ENCODE measurements at regions not wholly inside any gene's neighbourhood (a gene's known extent, or its start where the extent isn't known, plus 50 kb on each side); places are given as distances from the start of the nearest gene placed in this dataset.

- Mint-ChIP-seq H3K4me1 (ENCODE audit: low read depth) (peaks cover 13% of the 10 kb centered on the region), H3K27ac (no peak overlapping the region), H3K27me3 (no peaks in the 10 kb centered on the region), H3K36me3 (ENCODE audit: insufficient read depth) (no peaks in the 10 kb centered on the region), H3K9me3 (ENCODE audit: low read depth) (peaks cover 3% of the 10 kb centered on the region), H3K4me3 (ENCODE audit: low read depth) (no peak overlapping the region)
- TF ChIP-seq, protein P1, sequence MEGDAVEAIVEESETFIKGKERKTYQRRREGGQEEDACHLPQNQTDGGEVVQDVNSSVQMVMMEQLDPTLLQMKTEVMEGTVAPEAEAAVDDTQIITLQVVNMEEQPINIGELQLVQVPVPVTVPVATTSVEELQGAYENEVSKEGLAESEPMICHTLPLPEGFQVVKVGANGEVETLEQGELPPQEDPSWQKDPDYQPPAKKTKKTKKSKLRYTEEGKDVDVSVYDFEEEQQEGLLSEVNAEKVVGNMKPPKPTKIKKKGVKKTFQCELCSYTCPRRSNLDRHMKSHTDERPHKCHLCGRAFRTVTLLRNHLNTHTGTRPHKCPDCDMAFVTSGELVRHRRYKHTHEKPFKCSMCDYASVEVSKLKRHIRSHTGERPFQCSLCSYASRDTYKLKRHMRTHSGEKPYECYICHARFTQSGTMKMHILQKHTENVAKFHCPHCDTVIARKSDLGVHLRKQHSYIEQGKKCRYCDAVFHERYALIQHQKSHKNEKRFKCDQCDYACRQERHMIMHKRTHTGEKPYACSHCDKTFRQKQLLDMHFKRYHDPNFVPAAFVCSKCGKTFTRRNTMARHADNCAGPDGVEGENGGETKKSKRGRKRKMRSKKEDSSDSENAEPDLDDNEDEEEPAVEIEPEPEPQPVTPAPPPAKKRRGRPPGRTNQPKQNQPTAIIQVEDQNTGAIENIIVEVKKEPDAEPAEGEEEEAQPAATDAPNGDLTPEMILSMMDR (IDR thresholded peaks at IDR 0.05; ENCODE audit: unreplicated experiment) = no peak
- no peak for DNase-seq (ENCODE audit: low spot score, unreplicated experiment)
Measured at GRCh38 chr3:59316688-59317275, 267.0 kb upstream of the CFAP20DC start.

GRCh38 chr3:59313365-59313764 is 263.5 kb upstream of the CFAP20DC start:
- H3K4me1 Mint-ChIP-seq (ENCODE audit: low read depth) = peaks cover 6% of the 10 kb centered on the region
- TF ChIP-seq, protein P1 (IDR thresholded peaks at IDR 0.05; ENCODE audit: unreplicated experiment) = peak; percentile 52
- H3K9me3 Mint-ChIP-seq (ENCODE audit: low read depth) = peaks cover 3% of the 10 kb centered on the region
- H3K4me3 Mint-ChIP-seq (ENCODE audit: low read depth) = no peak overlapping the region
- no peak for DNase-seq (ENCODE audit: low spot score, unreplicated experiment)
- H3K36me3 Mint-ChIP-seq (ENCODE audit: insufficient read depth) = no peaks in the 10 kb centered on the region
- no peaks in the 10 kb centered on the region for H3K27me3 Mint-ChIP-seq
- H3K27ac Mint-ChIP-seq = no peak overlapping the region

GRCh38 chr3:59311231-59311630 is 261.4 kb upstream of the CFAP20DC start:
- no peak for DNase-seq (ENCODE audit: low spot score, unreplicated experiment)
- H3K27me3 Mint-ChIP-seq = no peaks in the 10 kb centered on the region
- no peaks in the 10 kb centered on the region for H3K9me3 Mint-ChIP-seq (ENCODE audit: low read depth)
- H3K36me3 Mint-ChIP-seq (ENCODE audit: insufficient read depth) = no peaks in the 10 kb centered on the region
- H3K4me3 Mint-ChIP-seq (ENCODE audit: low read depth) = no peak overlapping the region
- H3K27ac Mint-ChIP-seq = no peak overlapping the region
- H3K4me1 Mint-ChIP-seq (ENCODE audit: low read depth) = peaks cover 15% of the 10 kb centered on the region
- TF ChIP-seq, protein P1 (IDR thresholded peaks at IDR 0.05; ENCODE audit: unreplicated experiment) = no peak

GRCh38 chr3:59310736-59311135 is 260.9 kb upstream of the CFAP20DC start:
- DNase-seq (ENCODE audit: low spot score, unreplicated experiment) = no peak
- Mint-ChIP-seq H3K9me3 (ENCODE audit: low read depth) (no peaks in the 10 kb centered on the region), H3K4me3 (ENCODE audit: low read depth) (no peak overlapping the region), H3K4me1 (ENCODE audit: low read depth) (peaks cover 15% of the 10 kb centered on the region), H3K36me3 (ENCODE audit: insufficient read depth) (no peaks in the 10 kb centered on the region), H3K27me3 (no peaks in the 10 kb centered on the region), H3K27ac (no peak overlapping the region)
- TF ChIP-seq, protein P1 (IDR thresholded peaks at IDR 0.05; ENCODE audit: unreplicated experiment) = no peak

- DNase-seq (ENCODE audit: low spot score, unreplicated experiment) = no peak
- no peaks in the 10 kb centered on the region for H3K36me3 Mint-ChIP-seq (ENCODE audit: insufficient read depth)
- TF ChIP-seq, protein P1 (IDR thresholded peaks at IDR 0.05; ENCODE audit: unreplicated experiment) = peak; percentile 17
- peaks cover 15% of the 10 kb centered on the region for H3K4me1 Mint-ChIP-seq (ENCODE audit: low read depth)
- no peak overlapping the region for H3K27ac Mint-ChIP-seq
- H3K27me3 Mint-ChIP-seq = no peaks in the 10 kb centered on the region
- no peaks in the 10 kb centered on the region for H3K9me3 Mint-ChIP-seq (ENCODE audit: low read depth)
- no peak overlapping the region for H3K4me3 Mint-ChIP-seq (ENCODE audit: low read depth)
Measured at GRCh38 chr3:59308684-59309083, 258.9 kb upstream of the CFAP20DC start.

Measured in progenitor cell of endocrine pancreas (in vitro differentiated cells).